ENCODE measurements at regions not wholly inside any gene's neighbourhood (a gene's known extent, or its start where the extent isn't known, plus 50 kb on each side); places are given as distances from the start of the nearest gene placed in this dataset.
A peak's percentile ranks its signal among the peaks of the same experiment; 100 is the strongest.

GRCh38 chr2:2902547-2903281, 474.9 kb downstream of the EIPR1 start:
- no peak overlapping the region for H3K56ac ChIP-seq (ENCODE audit: low read length)
- H3K23ac ChIP-seq (ENCODE audit: low read length), result no peak overlapping the region
- peak; percentile 16 for DNase-seq
- no peaks in the 10 kb centered on the region for H3K27me3 ChIP-seq (ENCODE audit: insufficient read depth, low read length, poor library complexity)
- no peak overlapping the region for H3K4me3 ChIP-seq (ENCODE audit: low read length)
- H3K4me2 ChIP-seq (ENCODE audit: low read length), result no peak overlapping the region
- no peak overlapping the region for H3K27ac ChIP-seq (ENCODE audit: low read depth, low read length)
- H2AK5ac ChIP-seq (ENCODE audit: low read length), result no peak overlapping the region
- no peaks in the 10 kb centered on the region for H3K36me3 ChIP-seq (ENCODE audit: control insufficient read depth, insufficient read depth, low read length)
- H3K18ac ChIP-seq (ENCODE audit: low read length), result no peak overlapping the region
- no peak overlapping the region for H2BK15ac ChIP-seq (replicated peaks; ENCODE audit: low read depth)
- no peaks in the 10 kb centered on the region for H3K79me1 ChIP-seq (ENCODE audit: low read length)
- H3K4ac ChIP-seq (ENCODE audit: low read depth, low read length), result no peak overlapping the region
- no peak overlapping the region for H3K9ac ChIP-seq (ENCODE audit: low read length)
- H4K8ac ChIP-seq (ENCODE audit: low read depth, low read length), result no peak overlapping the region
- no peak overlapping the region for H4K5ac ChIP-seq (ENCODE audit: low read length)
- no peak overlapping the region for H2BK5ac ChIP-seq (ENCODE audit: low read length)
- WGBS (ENCODE audit: extremely low coverage, insufficient coverage, low lambda C conversion rate), result no CpG with 5 or more reads among the region's 8 CpGs
- no peak overlapping the region for H2BK120ac ChIP-seq (ENCODE audit: low read depth, low read length)
- H3K79me2 ChIP-seq (ENCODE audit: control insufficient read depth, insufficient read depth, low read length), result no peaks in the 10 kb centered on the region
- no peaks in the 10 kb centered on the region for H3K4me1 ChIP-seq (ENCODE audit: control insufficient read depth, low read depth, low read length)

GRCh38 chr2:2901384-2902345, 476.0 kb downstream of the EIPR1 start:
- no peak for DNase-seq
- Histone ChIP-seq H3K9ac (ENCODE audit: low read length) (no peak overlapping the region), H3K27me3 (ENCODE audit: insufficient read depth, low read length, poor library complexity) (no peaks in the 10 kb centered on the region), H2BK120ac (ENCODE audit: low read depth, low read length) (no peak overlapping the region), H2BK15ac (replicated peaks; ENCODE audit: low read depth) (no peak overlapping the region), H4K5ac (ENCODE audit: low read length) (no peak overlapping the region), H3K36me3 (ENCODE audit: control insufficient read depth, insufficient read depth, low read length) (no peaks in the 10 kb centered on the region), H3K27ac (ENCODE audit: low read depth, low read length) (no peak overlapping the region), H4K8ac (ENCODE audit: low read depth, low read length) (no peak overlapping the region), H3K4me1 (ENCODE audit: control insufficient read depth, low read depth, low read length) (no peaks in the 10 kb centered on the region), H2BK5ac (ENCODE audit: low read length) (no peak overlapping the region), H3K4ac (ENCODE audit: low read depth, low read length) (no peak overlapping the region), H3K4me2 (ENCODE audit: low read length) (no peak overlapping the region), H3K23ac (ENCODE audit: low read length) (no peak overlapping the region), H2AK5ac (ENCODE audit: low read length) (no peak overlapping the region), H3K79me1 (ENCODE audit: low read length) (no peaks in the 10 kb centered on the region), H3K18ac (ENCODE audit: low read length) (no peak overlapping the region), H3K79me2 (ENCODE audit: control insufficient read depth, insufficient read depth, low read length) (no peaks in the 10 kb centered on the region), H3K4me3 (ENCODE audit: low read length) (no peak overlapping the region), H3K56ac (ENCODE audit: low read length) (no peak overlapping the region)
- no CpG with 5 or more reads among the region's 13 CpGs for WGBS (ENCODE audit: extremely low coverage, insufficient coverage, low lambda C conversion rate)

GRCh38 chr2:2899826-2900225, 477.8 kb downstream of the EIPR1 start:
- H3K27me3 ChIP-seq (ENCODE audit: insufficient read depth, low read length, poor library complexity), result no peaks in the 10 kb centered on the region
- DNase-seq, result peak; percentile 34
- no peak overlapping the region for H2AK5ac ChIP-seq (ENCODE audit: low read length)
- H3K79me2 ChIP-seq (ENCODE audit: control insufficient read depth, insufficient read depth, low read length), result no peaks in the 10 kb centered on the region
- H3K36me3 ChIP-seq (ENCODE audit: control insufficient read depth, insufficient read depth, low read length), result no peaks in the 10 kb centered on the region
- no peak overlapping the region for H2BK5ac ChIP-seq (ENCODE audit: low read length)
- H3K23ac ChIP-seq (ENCODE audit: low read length), result no peak overlapping the region
- no peak overlapping the region for H3K56ac ChIP-seq (ENCODE audit: low read length)
- no peak overlapping the region for H3K4me2 ChIP-seq (ENCODE audit: low read length)
- no CpG with 5 or more reads among the region's 4 CpGs for WGBS (ENCODE audit: extremely low coverage, insufficient coverage, low lambda C conversion rate)
- no peak overlapping the region for H3K4me3 ChIP-seq (ENCODE audit: low read length)
- H3K4me1 ChIP-seq (ENCODE audit: control insufficient read depth, low read depth, low read length), result no peaks in the 10 kb centered on the region
- H4K8ac ChIP-seq (ENCODE audit: low read depth, low read length), result no peak overlapping the region
- H3K4ac ChIP-seq (ENCODE audit: low read depth, low read length), result no peak overlapping the region
- no peak overlapping the region for H3K27ac ChIP-seq (ENCODE audit: low read depth, low read length)
- H3K79me1 ChIP-seq (ENCODE audit: low read length), result no peaks in the 10 kb centered on the region
- H3K18ac ChIP-seq (ENCODE audit: low read length), result no peak overlapping the region
- no peak overlapping the region for H2BK120ac ChIP-seq (ENCODE audit: low read depth, low read length)
- H4K5ac ChIP-seq (ENCODE audit: low read length), result no peak overlapping the region
- no peak overlapping the region for H3K9ac ChIP-seq (ENCODE audit: low read length)
- H2BK15ac ChIP-seq (replicated peaks; ENCODE audit: low read depth), result no peak overlapping the region

- no peak for DNase-seq
- Histone ChIP-seq H4K5ac (ENCODE audit: low read length) (no peak overlapping the region), H3K4me1 (ENCODE audit: control insufficient read depth, low read depth, low read length) (no peaks in the 10 kb centered on the region), H2BK15ac (replicated peaks; ENCODE audit: low read depth) (no peak overlapping the region), H3K4me3 (ENCODE audit: low read length) (no peak overlapping the region), H3K4me2 (ENCODE audit: low read length) (no peak overlapping the region), H3K56ac (ENCODE audit: low read length) (no peak overlapping the region), H3K9ac (ENCODE audit: low read length) (no peak overlapping the region), H2BK120ac (ENCODE audit: low read depth, low read length) (no peak overlapping the region), H3K4ac (ENCODE audit: low read depth, low read length) (no peak overlapping the region), H2AK5ac (ENCODE audit: low read length) (no peak overlapping the region), H3K27ac (ENCODE audit: low read depth, low read length) (no peak overlapping the region), H3K18ac (ENCODE audit: low read length) (no peak overlapping the region), H3K27me3 (ENCODE audit: insufficient read depth, low read length, poor library complexity) (no peaks in the 10 kb centered on the region), H2BK5ac (ENCODE audit: low read length) (no peak overlapping the region), H3K23ac (ENCODE audit: low read length) (no peak overlapping the region), H4K8ac (ENCODE audit: low read depth, low read length) (no peak overlapping the region), H3K36me3 (ENCODE audit: control insufficient read depth, insufficient read depth, low read length) (no peaks in the 10 kb centered on the region), H3K79me1 (ENCODE audit: low read length) (no peaks in the 10 kb centered on the region), H3K79me2 (ENCODE audit: control insufficient read depth, insufficient read depth, low read length) (no peaks in the 10 kb centered on the region)
- no CpG with 5 or more reads among the region's 2 CpGs for WGBS (ENCODE audit: extremely low coverage, insufficient coverage, low lambda C conversion rate)
These were observed 478.9 kb downstream of the EIPR1 start for GRCh38 chr2:2898744-2899143.

GRCh38 chr2:2896643-2897042, 481.0 kb downstream of the EIPR1 start:
- Histone ChIP-seq H3K4ac (ENCODE audit: low read depth, low read length) (no peak overlapping the region), H2BK5ac (ENCODE audit: low read length) (no peak overlapping the region), H3K56ac (ENCODE audit: low read length) (no peak overlapping the region), H3K27me3 (ENCODE audit: insufficient read depth, low read length, poor library complexity) (no peaks in the 10 kb centered on the region), H3K27ac (ENCODE audit: low read depth, low read length) (no peak overlapping the region), H3K9ac (ENCODE audit: low read length) (no peak overlapping the region), H3K79me1 (ENCODE audit: low read length) (no peaks in the 10 kb centered on the region), H3K79me2 (ENCODE audit: control insufficient read depth, insufficient read depth, low read length) (no peaks in the 10 kb centered on the region), H4K8ac (ENCODE audit: low read depth, low read length) (no peak overlapping the region), H3K4me1 (ENCODE audit: control insufficient read depth, low read depth, low read length) (no peaks in the 10 kb centered on the region), H3K18ac (ENCODE audit: low read length) (no peak overlapping the region), H3K36me3 (ENCODE audit: control insufficient read depth, insufficient read depth, low read length) (no peaks in the 10 kb centered on the region), H2AK5ac (ENCODE audit: low read length) (no peak overlapping the region), H3K4me3 (ENCODE audit: low read length) (no peak overlapping the region), H3K4me2 (ENCODE audit: low read length) (no peak overlapping the region), H2BK15ac (replicated peaks; ENCODE audit: low read depth) (no peak overlapping the region), H2BK120ac (ENCODE audit: low read depth, low read length) (no peak overlapping the region), H4K5ac (ENCODE audit: low read length) (no peak overlapping the region), H3K23ac (ENCODE audit: low read length) (no peak overlapping the region)
- no CpG with 5 or more reads among the region's 7 CpGs for WGBS (ENCODE audit: extremely low coverage, insufficient coverage, low lambda C conversion rate)
- DNase-seq, result no peak

Measured in mesendoderm (in vitro differentiated cells).